H1 (cell line): ENCODE measurements at regions not wholly inside any gene's neighbourhood (a gene's known extent, or its start where the extent isn't known, plus 50 kb on each side); places are given as distances from the start of the nearest gene placed in this dataset.

ENCODE experiments used
- CTCF ChIA-PET: fragments of 300-600 bp; sonication (Branson Sonifier 250); formaldehyde crosslinking; loops from one replicate; lab custom pipeline; 2021; ENCODE audit not compliant: partially characterized antibody; lab: Charles Lee
- POLR2A ChIA-PET: fragments of 300-600 bp; sonication (Branson Sonifier 250); formaldehyde crosslinking; loops from one replicate; lab custom pipeline; 2021; ENCODE audit warnings: inconsistent platforms; ENCODE audit not compliant: partially characterized antibody; lab: Charles Lee
- DNase-seq, 2 experiments: peaks; one replicate each; pipeline versions ENCODE4 v3.0.0 to v3.0.0-alpha.2; 2010 to 2022; ENCODE audit warnings: low spot score in 2 of 2, low read depth in 1 of 2, mixed read lengths in 1 of 2
- FAIRE-seq: peaks from 2 replicates; lab custom pipeline; 2011; peaks lifted over from hg19 to GRCh38; lab: Jason Lieb, UNC
- H2AFZ ChIP-seq: 2 replicates; pipeline ENCODE4 v1.8.1; 2012; ENCODE audit warnings: low read length, inconsistent platforms
- H2AK5ac ChIP-seq: 2 replicates; pipeline ENCODE4 v1.6.1; 2013; ENCODE audit warnings: low read depth, low read length
- H2BK120ac ChIP-seq: replicated peaks from 2 replicates; pipeline ENCODE3; 2013; ENCODE audit warnings: low read depth, low read length, inconsistent platforms
- H2BK12ac ChIP-seq: 2 replicates; pipeline ENCODE4 v1.6.1; 2013; ENCODE audit warnings: low read depth, low read length
- H2BK15ac ChIP-seq: 2 replicates; pipeline ENCODE4 v1.6.1; 2013; ENCODE audit warnings: low read length
- H2BK20ac ChIP-seq: 2 replicates; pipeline ENCODE4 v1.6.1; 2013; ENCODE audit warnings: low read length
- H2BK5ac ChIP-seq: 2 replicates; pipeline ENCODE4 v1.6.1; 2013; ENCODE audit warnings: low read depth, low read length
- H3K14ac ChIP-seq: 2 replicates; pipeline ENCODE4 v1.6.1; 2013; ENCODE audit warnings: inconsistent platforms; ENCODE audit not compliant: insufficient read length
- H3K18ac ChIP-seq: 2 replicates; pipeline ENCODE4 v1.6.1; 2013; ENCODE audit warnings: low read length; ENCODE audit errors: extremely low read depth
- H3K23ac ChIP-seq: 2 replicates; pipeline ENCODE4 v1.6.1; 2013; ENCODE audit warnings: inconsistent platforms; ENCODE audit not compliant: insufficient read length
- H3K23me2 ChIP-seq: 2 replicates; pipeline ENCODE4 v1.6.1; 2013; ENCODE audit warnings: low read depth, low read length
- H3K27ac ChIP-seq: 2 replicates; pipeline ENCODE4 v1.6.1; 2011; ENCODE audit warnings: low read depth, low read length, inconsistent platforms
- H3K27me3 ChIP-seq, 4 experiments: replicated peaks in 1 of 4; 1 replicate in 1 of 4; 2 replicates in 3 of 4; pipeline versions ENCODE4 v1.6.1 to v1.8.1; 2011 to 2013; ENCODE audit warnings: low read length in 3 of 4, mild to moderate bottlenecking in 3 of 4, inconsistent platforms in 2 of 4, mixed read lengths in 2 of 4, moderate library complexity in 1 of 4; ENCODE audit not compliant: control insufficient read depth in 3 of 4, insufficient read depth in 3 of 4; ENCODE audit errors: extremely low read depth in 1 of 4
- H3K36me3 ChIP-seq, 4 experiments: 2 replicates each; pipeline versions ENCODE4 v1.6.1 to v1.8.1; 2011 to 2013; ENCODE audit warnings: mild to moderate bottlenecking in 4 of 4, low read length in 3 of 4, moderate library complexity in 2 of 4, control low read depth in 1 of 4, inconsistent platforms in 1 of 4; ENCODE audit not compliant: insufficient read depth in 4 of 4, control insufficient read depth in 2 of 4
- H3K4ac ChIP-seq: replicated peaks from 2 replicates; pipeline ENCODE3; 2013; ENCODE audit warnings: low read length, low read depth, mixed read lengths, inconsistent platforms; ENCODE audit not compliant: insufficient read length
- H3K4me1 ChIP-seq, 4 experiments: replicated peaks in 1 of 4; 1 replicate in 1 of 4; 2 replicates in 3 of 4; pipeline versions ENCODE4 v1.6.1 to v1.8.1; 2011 to 2013; ENCODE audit warnings: low read length in 3 of 4, inconsistent platforms in 2 of 4, mixed read lengths in 1 of 4; ENCODE audit not compliant: insufficient read depth in 4 of 4, control insufficient read depth in 3 of 4
- H3K4me2 ChIP-seq, 2 experiments: 2 replicates each; pipeline versions ENCODE4 v1.6.1 to v1.8.1; 2011 to 2013; ENCODE audit warnings: low read depth in 2 of 2, low read length in 2 of 2, control low read depth in 1 of 2, inconsistent platforms in 1 of 2, mild to moderate bottlenecking in 1 of 2; ENCODE audit not compliant: insufficient read depth in 1 of 2
- H3K4me3 ChIP-seq, 4 experiments: fragments of 200-600, 300-600 bp in 1 of 4; sonication (generic), shearing (Covaris generic), sonication (Bioruptor Twin) in 1 of 4; 2 replicates each; pipeline versions ENCODE4 v1.5.1 to v1.8.1; 2011 to 2016; ENCODE audit warnings: low read length in 4 of 4, low read depth in 3 of 4, control low read depth in 2 of 4, inconsistent platforms in 2 of 4, mild to moderate bottlenecking in 2 of 4, mixed read lengths in 1 of 4, moderate library complexity in 1 of 4; ENCODE audit not compliant: insufficient read depth in 2 of 4; ENCODE audit errors: extremely low read depth in 1 of 4
- H3K56ac ChIP-seq: replicated peaks from 2 replicates; pipeline ENCODE3; 2013; ENCODE audit warnings: low read depth, mild to moderate bottlenecking, mixed read lengths, low read length, inconsistent platforms; ENCODE audit not compliant: insufficient read length
- H3K79me1 ChIP-seq: 2 replicates; pipeline ENCODE4 v1.6.1; 2013; ENCODE audit warnings: low read depth, low read length, control low read depth
- H3K79me2 ChIP-seq, 2 experiments: 2 replicates each; pipeline versions ENCODE4 v1.6.1 to v1.8.1; 2012 to 2013; ENCODE audit warnings: low read length in 2 of 2, mild to moderate bottlenecking in 2 of 2, inconsistent platforms in 1 of 2; ENCODE audit not compliant: insufficient read depth in 2 of 2, control insufficient read depth in 1 of 2
- H3K9ac ChIP-seq, 4 experiments: replicated peaks in 1 of 4; 1 replicate in 1 of 4; 2 replicates in 3 of 4; pipeline versions ENCODE4 v1.6.1 to v1.8.1; 2011 to 2013; ENCODE audit warnings: low read depth in 3 of 4, low read length in 3 of 4, control low read depth in 2 of 4, mild to moderate bottlenecking in 2 of 4, moderate library complexity in 2 of 4, inconsistent platforms in 1 of 4; ENCODE audit errors: extremely low read depth in 1 of 4
- H3K9me3 ChIP-seq, 2 experiments: 2 replicates each; pipeline versions ENCODE4 v1.6.1 to v1.8.1; 2012 to 2013; ENCODE audit warnings: mild to moderate bottlenecking in 2 of 2, moderate library complexity in 2 of 2, control low read depth in 1 of 2, inconsistent platforms in 1 of 2, low read depth in 1 of 2, low read length in 1 of 2, mixed read lengths in 1 of 2; ENCODE audit not compliant: insufficient read depth in 2 of 2
- H4K20me1 ChIP-seq, 2 experiments: replicated peaks in 1 of 2; 2 replicates each; pipeline versions ENCODE3 to v1.8.1; 2011 to 2013; ENCODE audit warnings: inconsistent platforms in 2 of 2, low read length in 2 of 2, mild to moderate bottlenecking in 1 of 2; ENCODE audit not compliant: insufficient read depth in 2 of 2, control insufficient read depth in 1 of 2
- H4K5ac ChIP-seq: 2 replicates; pipeline ENCODE4 v1.6.1; 2013; ENCODE audit warnings: low read length, low read depth, mixed read lengths, inconsistent platforms; ENCODE audit not compliant: insufficient read length
- H4K8ac ChIP-seq: 2 replicates; pipeline ENCODE4 v1.8.0; 2013; ENCODE audit warnings: mild to moderate bottlenecking, moderate library complexity, low read length, inconsistent platforms; ENCODE audit not compliant: insufficient read depth; ENCODE audit errors: extremely low read depth
- H4K91ac ChIP-seq: replicated peaks from 2 replicates; pipeline ENCODE3; 2013; ENCODE audit warnings: low read length, mixed read lengths, inconsistent platforms; ENCODE audit not compliant: insufficient read length
- BCL11A ChIP-seq, 2 experiments: IDR thresholded peaks; one replicate each; pipeline ENCODE4 v1.6.1; 2011; ENCODE audit warnings: low read depth in 2 of 2, low read length in 2 of 2, mild to moderate bottlenecking in 2 of 2
- BRCA1 ChIP-seq: IDR thresholded peaks from 2 replicates; pipeline ENCODE4 v1.6.1; 2012; ENCODE audit warnings: low read depth, low read length, improper control_type of control experiment
- CBX8 ChIP-seq: fragments of 300-800, 300-1000 bp; sonication (generic); IDR thresholded peaks from 2 replicates; pipeline ENCODE4 v1.7.1; 2016; ENCODE audit warnings: low read depth, low read length, borderline replicate concordance
- CHD2 ChIP-seq: IDR thresholded peaks from 2 replicates; pipeline ENCODE4 v1.6.1; 2012; ENCODE audit warnings: low read length, improper control_type of control experiment
- FOSL1 ChIP-seq: IDR thresholded peaks from 2 replicates; pipeline ENCODE4 v1.6.1; 2011; ENCODE audit warnings: mild to moderate bottlenecking, low read depth, low read length, moderate library complexity; ENCODE audit not compliant: insufficient read depth
- GTF2F1 ChIP-seq: IDR thresholded peaks from 2 replicates; pipeline ENCODE4 v1.6.1; 2012; ENCODE audit warnings: low read depth, low read length, improper control_type of control experiment, borderline replicate concordance
- HDAC2 ChIP-seq, 2 experiments: fragments of 300-600 bp in 1 of 2; sonication (generic) in 1 of 2; IDR thresholded peaks; 2 replicates each; pipeline ENCODE4 v1.6.1; 2011 to 2012; ENCODE audit warnings: low read depth in 2 of 2, low read length in 2 of 2, mild to moderate bottlenecking in 2 of 2, moderate library complexity in 2 of 2, borderline replicate concordance in 1 of 2, inconsistent platforms in 1 of 2
- JUND ChIP-seq: IDR thresholded peaks from 2 replicates; pipeline ENCODE4 v1.6.1; 2011; ENCODE audit warnings: mild to moderate bottlenecking, improper control_type of control experiment, low read length
- NANOG ChIP-seq: IDR thresholded peaks from 2 replicates; pipeline ENCODE4 v1.6.1; 2011; ENCODE audit warnings: low read length, low read depth, mild to moderate bottlenecking, inconsistent platforms; ENCODE audit not compliant: insufficient read depth, poor library complexity, severe bottlenecking
- PHF8 ChIP-seq: fragments of 200-600 bp; sonication (generic); conservative IDR thresholded peaks from 2 replicates; pipeline ENCODE4 v1.7.1; 2012; ENCODE audit warnings: low read depth, mild to moderate bottlenecking, inconsistent platforms, low read length, moderate library complexity
- POU5F1 ChIP-seq: IDR thresholded peaks from 2 replicates; pipeline ENCODE4 v1.6.1; 2011; ENCODE audit warnings: low read depth, mild to moderate bottlenecking, low read length, moderate library complexity
- SIN3A ChIP-seq, 2 experiments: IDR thresholded peaks in 1 of 2; conservative IDR thresholded peaks in 1 of 2; 2 replicates each; pipeline ENCODE4 v1.6.1; 2011 to 2012; ENCODE audit warnings: low read length in 2 of 2, improper control_type of control experiment in 1 of 2, low read depth in 1 of 2, mild to moderate bottlenecking in 1 of 2
- SP1 ChIP-seq: IDR thresholded peaks from 2 replicates; pipeline ENCODE4 v1.6.1; 2011; ENCODE audit warnings: low read depth, low read length
- TAF7 ChIP-seq: optimal IDR thresholded peaks from 2 replicates; pipeline ENCODE3; 2011; ENCODE audit warnings: low read depth, mild to moderate bottlenecking, inconsistent platforms, low read length, moderate library complexity, borderline replicate concordance
- TEAD4 ChIP-seq: IDR thresholded peaks from 2 replicates; pipeline ENCODE4 v1.6.1; 2012; ENCODE audit warnings: low read depth, low read length, inconsistent platforms, mixed read lengths
- YY1 ChIP-seq: IDR thresholded peaks from 2 replicates; pipeline ENCODE4 v1.6.1; 2011; ENCODE audit warnings: low read depth, mild to moderate bottlenecking, low read length
- WGBS, 2 experiments: shearing (Covaris generic) in 1 of 2; methylation state at CpG; one replicate each; pipeline versions ENCODE4 v1.1.6 to v1.1.7; 2013 to 2015; ENCODE audit warnings: low lambda C conversion rate in 2 of 2, mixed read lengths in 2 of 2, inconsistent platforms in 1 of 2, low coverage in 1 of 2, missing lambda C conversion rate in 1 of 2; ENCODE audit not compliant: insufficient replicate concordance in 2 of 2, insufficient coverage in 1 of 2, insufficient read length in 1 of 2; ENCODE audit errors: extremely low coverage in 1 of 2, missing lambda C conversion rate in 1 of 2; 5-methylcytosine and 5-hydroxymethylcytosine counted together

GRCh38 chr7:12947465-12947864, 260.0 kb downstream of the ARL4A start:
- Histone ChIP-seq H2BK12ac (no peak overlapping the region), H4K8ac (no peak overlapping the region), H2AK5ac (no peak overlapping the region), H4K20me1 (no peaks in the 10 kb centered on the region), H2AFZ (no peak overlapping the region), H3K18ac (no peak overlapping the region), H4K91ac (no peak overlapping the region), H2BK5ac (no peak overlapping the region), H3K27me3 (no peaks in the 10 kb centered on the region), H2BK120ac (no peak overlapping the region), H3K79me1 (no peaks in the 10 kb centered on the region), H3K14ac (no peak overlapping the region), H3K27ac (no peak overlapping the region), H3K4me3 (no peak overlapping the region), H3K4me2 (no peak overlapping the region), H3K4me1 (peaks cover 0 to 2% (median 0%) of the 10 kb centered on the region in 4 experiments; a peak in 2 of 7 replicates), H2BK15ac (no peak overlapping the region), H3K23me2 (no peaks in the 10 kb centered on the region), H3K23ac (no peak overlapping the region), H3K9me3 (no peaks in the 10 kb centered on the region), H4K5ac (no peak overlapping the region), H3K36me3 (no peaks in the 10 kb centered on the region), H3K4ac (no peak overlapping the region), H2BK20ac (no peak overlapping the region), H3K56ac (no peak overlapping the region), H3K9ac (no peak overlapping the region), H3K79me2 (no peaks in the 10 kb centered on the region)
- CTCF ChIA-PET = no interaction called here
- FAIRE-seq = no peak
- DNase-seq = no peak
- WGBS, 2 experiments = 92% methylated on average over 5 of the region's 5 CpGs; no CpG with 5 or more reads in 1 of the 2 experiments
- POLR2A ChIA-PET = no interaction called here
- TF ChIP-seq CBX8 = no peak
- no peak for TF ChIP-seq PHF8
- TF ChIP-seq SIN3A (conservative IDR thresholded peaks at IDR 0.05 in 1 of 2, IDR thresholded peaks at IDR 0.05 in 1 of 2; ENCODE audit: low read depth in 1 of 2, low read length in 2 of 2) = no peak
- no peak for TF ChIP-seq POU5F1
- TF ChIP-seq GTF2F1 = no peak
- no peak for TF ChIP-seq TEAD4
- no peak for TF ChIP-seq HDAC2 (IDR thresholded peaks at IDR 0.05; ENCODE audit: borderline replicate concordance in 1 of 2, low read depth in 2 of 2, low read length in 2 of 2)
- no peak for TF ChIP-seq NANOG
- TF ChIP-seq SP1 = no peak
- no peak for TF ChIP-seq CHD2
- TF ChIP-seq YY1 = no peak
- TF ChIP-seq BRCA1 = no peak
- no peak for TF ChIP-seq BCL11A (IDR thresholded peaks at IDR 0.05; ENCODE audit: low read depth in 2 of 2, low read length in 2 of 2)
- TF ChIP-seq FOSL1 = no peak
- no peak for TF ChIP-seq JUND
- TF ChIP-seq TAF7 = no peak
